Mucosa of rectum (tissue), 2 donors: ENCODE measurements at regions not wholly inside any gene's neighbourhood (a gene's known extent, or its start where the extent isn't known, plus 50 kb on each side); places are given as distances from the start of the nearest gene placed in this dataset.
"Not testable (repeated sequence)": the region's sequence is repeated elsewhere in the genome, so short reads cannot be mapped to it uniquely, and the experiment has no call there.

Source experiments
- H3K27ac ChIP-seq, 2 donors: one replicate each; pipeline ENCODE4 v1.7.0; 2013; ENCODE audit warnings: inconsistent platforms in 2 of 2, low read depth in 2 of 2, low read length in 2 of 2
- H3K27me3 ChIP-seq, 2 donors: one replicate each; pipeline ENCODE4 v1.7.0; 2013; ENCODE audit warnings: low read length in 2 of 2; ENCODE audit not compliant: control insufficient read depth in 2 of 2, insufficient read depth in 2 of 2
- H3K36me3 ChIP-seq, 2 donors: one replicate each; pipeline ENCODE4 v1.7.0; 2013; ENCODE audit warnings: low read length in 2 of 2; ENCODE audit not compliant: control insufficient read depth in 2 of 2, insufficient read depth in 2 of 2
- H3K4me1 ChIP-seq, 2 donors: one replicate each; pipeline ENCODE4 v1.7.0; 2013; ENCODE audit warnings: low read length in 2 of 2, mild to moderate bottlenecking in 1 of 2; ENCODE audit not compliant: control insufficient read depth in 2 of 2, insufficient read depth in 2 of 2
- H3K4me3 ChIP-seq, 2 donors: one replicate each; pipeline ENCODE4 v1.7.0; 2013; ENCODE audit warnings: low read length in 2 of 2
- H3K9ac ChIP-seq, 2 donors: one replicate each; pipeline ENCODE4 v1.7.0; 2013; ENCODE audit warnings: low read length in 2 of 2, low read depth in 1 of 2, mild to moderate bottlenecking in 1 of 2
- H3K9me3 ChIP-seq, 2 donors: one replicate each; pipeline ENCODE4 v1.7.0; 2013; ENCODE audit warnings: low read length in 2 of 2; ENCODE audit not compliant: control insufficient read depth in 2 of 2
- donor health status: healthy.
- donor health status: Normal muscosa, but diverticular disease.

DNA sequence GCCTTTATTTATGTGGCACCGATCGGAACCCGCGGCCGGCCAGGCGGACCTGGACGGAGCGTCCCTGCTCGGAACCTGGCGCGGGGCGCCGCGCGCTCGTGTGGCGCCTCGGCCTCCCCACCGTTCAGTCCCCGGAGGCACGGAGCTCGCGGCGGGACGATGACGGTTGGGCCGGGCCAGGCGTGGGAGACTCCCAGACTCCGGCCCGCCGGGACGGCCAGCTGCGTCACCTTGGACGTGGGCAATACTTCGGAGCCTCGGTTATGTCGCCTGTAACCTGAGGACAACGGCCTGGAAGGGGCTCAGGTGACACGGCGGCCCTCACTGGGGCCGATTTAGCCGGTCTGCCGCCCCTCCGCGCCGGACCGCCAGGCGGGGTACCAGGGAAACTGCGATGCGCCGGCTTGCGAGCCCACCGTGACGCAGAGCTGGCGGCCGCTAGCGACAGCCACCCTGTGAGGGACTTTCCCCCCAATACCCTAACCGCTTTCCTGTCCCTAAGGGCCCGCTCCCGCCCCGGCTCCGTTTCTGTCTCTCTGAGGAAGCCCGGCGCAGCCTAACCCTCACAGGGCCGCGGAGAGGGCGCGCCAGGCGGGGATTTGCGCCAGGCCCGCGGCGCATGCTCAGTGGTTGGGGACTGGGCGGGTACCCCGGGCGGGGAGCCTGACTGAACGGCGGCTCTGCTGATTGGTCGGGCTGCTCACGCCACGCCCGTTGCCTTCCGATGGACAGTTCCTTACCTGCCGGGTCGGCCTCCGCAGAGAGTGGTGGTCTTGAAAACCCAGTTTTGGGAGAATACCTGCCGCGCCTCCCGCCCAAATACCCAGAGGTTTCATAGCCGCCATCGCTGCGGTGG, 109.5 kb upstream of the DOCK9 start:
- H3K36me3 ChIP-seq: no peaks in the 10 kb centered on the region
- peak overlapping the region; percentile 89 to 95 for H3K9ac ChIP-seq
- H3K4me1 ChIP-seq: peaks cover 11 to 15% of the 10 kb centered on the region in 2 donors
- no peaks in the 10 kb centered on the region for H3K27me3 ChIP-seq
- H3K4me3 ChIP-seq: peak overlapping the region; percentile 89 to 92
- H3K9me3 ChIP-seq: no peaks in the 10 kb centered on the region
- peak overlapping the region; percentile 93 for H3K27ac ChIP-seq

DNA sequence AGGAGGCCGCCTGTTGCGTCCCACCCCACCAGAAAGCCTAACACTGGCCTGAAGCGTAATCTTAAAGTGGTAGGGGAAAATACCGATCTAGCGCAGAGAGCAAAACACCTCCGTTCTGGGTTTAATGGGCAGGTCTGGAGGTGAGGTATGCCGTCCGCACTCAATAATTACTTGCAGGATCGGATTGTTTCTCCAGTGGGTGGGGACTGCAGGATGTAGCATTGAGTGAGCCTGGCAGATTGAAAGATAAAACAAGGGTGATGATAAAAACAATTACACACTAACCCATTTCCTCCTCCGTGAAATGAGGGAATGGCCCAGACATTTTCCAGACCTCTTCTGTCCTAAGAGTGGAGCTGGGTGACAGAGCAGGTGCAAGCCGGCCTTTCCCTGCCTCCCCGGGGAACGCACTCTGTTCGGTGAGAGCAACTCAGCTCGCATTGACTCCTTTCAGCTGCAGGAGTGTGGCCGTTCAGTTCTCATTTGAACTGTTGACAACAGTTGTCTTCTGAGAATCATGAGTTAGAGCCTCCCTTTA, 110.2 kb upstream of the DOCK9 start:
- H3K4me1 ChIP-seq: peaks cover 11 to 15% of the 10 kb centered on the region in 2 donors
- H3K9me3 ChIP-seq: no peaks in the 10 kb centered on the region
- H3K9ac ChIP-seq: peak overlapping the region; percentile 29 to 95
- peak overlapping the region; percentile 93 for H3K27ac ChIP-seq
- no peaks in the 10 kb centered on the region for H3K27me3 ChIP-seq
- H3K36me3 ChIP-seq: no peaks in the 10 kb centered on the region
- H3K4me3 ChIP-seq: peak overlapping the region; percentile 89 to 92

DNA sequence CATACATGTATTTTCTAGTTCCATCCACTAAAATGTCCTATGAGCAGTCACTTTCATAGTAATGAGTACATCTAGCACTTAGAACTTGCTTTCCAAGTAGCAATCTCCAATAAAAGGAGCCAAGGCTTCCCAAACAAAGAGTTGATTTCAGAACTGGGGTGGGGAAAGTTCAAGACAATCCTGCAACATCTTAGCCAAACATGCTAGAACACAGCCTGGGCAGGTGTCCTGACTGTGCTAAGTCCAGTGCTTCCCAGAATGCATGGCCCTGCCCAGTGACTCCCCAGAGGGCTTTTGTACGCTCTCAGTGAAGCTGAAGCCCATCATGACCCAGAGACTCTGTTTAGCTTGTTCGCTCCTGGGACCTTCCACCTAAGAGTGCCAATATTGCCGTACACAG, 106.7 kb upstream of the UBAC2 start:
- Histone ChIP-seq H3K27me3 (no peaks in the 10 kb centered on the region), H3K4me3 (no peak overlapping the region), H3K4me1 (no peaks in the 10 kb centered on the region), H3K9me3 (no peaks in the 10 kb centered on the region), H3K9ac (no peak overlapping the region), H3K27ac (no peak overlapping the region), H3K36me3 (no peaks in the 10 kb centered on the region)

DNA sequence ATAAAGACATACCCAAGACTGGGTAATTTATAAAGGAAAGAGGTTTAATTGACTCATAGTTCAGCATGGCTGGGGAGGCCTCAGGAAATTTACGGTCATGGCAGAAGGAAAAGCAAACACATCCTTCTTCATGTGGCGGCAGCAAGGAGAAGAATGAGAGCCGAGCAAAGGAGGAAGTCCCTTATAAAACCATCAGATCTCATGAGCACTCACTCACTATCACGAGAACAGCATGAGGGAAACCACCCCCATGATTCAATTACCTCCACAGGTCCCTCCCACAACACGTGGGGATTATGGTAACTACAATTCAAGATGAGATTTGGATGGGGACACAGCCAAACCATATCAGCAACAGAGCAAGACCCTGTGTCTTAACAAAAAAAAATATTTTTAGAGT, 98.8 kb upstream of the UBAC2 start:
- H3K36me3 ChIP-seq, H3K27ac ChIP-seq, H3K9me3 ChIP-seq, H3K27me3 ChIP-seq, H3K9ac ChIP-seq, H3K4me1 ChIP-seq, H3K4me3 ChIP-seq: not testable (repeated sequence)

DNA sequence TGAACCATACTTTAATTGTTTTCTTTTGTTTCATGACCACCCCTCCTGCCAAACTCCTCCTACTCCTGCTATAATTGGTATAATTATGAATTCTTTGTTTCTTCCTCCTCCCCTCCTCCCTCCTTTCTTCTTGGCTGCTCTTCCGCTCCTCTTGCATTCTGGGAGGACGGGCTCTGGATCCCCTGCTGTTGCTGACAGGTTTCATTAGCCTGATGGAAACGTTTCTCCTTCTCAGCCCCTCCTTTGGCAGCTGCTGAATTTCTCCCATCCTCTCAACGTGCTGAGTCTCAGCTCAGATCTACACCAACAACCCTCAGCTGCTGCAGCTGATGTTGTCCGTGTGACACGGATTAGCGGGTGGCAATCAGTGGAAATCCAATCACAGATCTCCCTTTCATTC, 97.1 kb upstream of the UBAC2 start:
- H3K36me3 ChIP-seq: no peaks in the 10 kb centered on the region
- H3K4me3 ChIP-seq: no peak overlapping the region
- H3K27ac ChIP-seq: no peak overlapping the region
- no peak overlapping the region for H3K9ac ChIP-seq
- no peaks in the 10 kb centered on the region for H3K9me3 ChIP-seq
- no peaks in the 10 kb centered on the region for H3K4me1 ChIP-seq
- H3K27me3 ChIP-seq: no peaks in the 10 kb centered on the region

DNA sequence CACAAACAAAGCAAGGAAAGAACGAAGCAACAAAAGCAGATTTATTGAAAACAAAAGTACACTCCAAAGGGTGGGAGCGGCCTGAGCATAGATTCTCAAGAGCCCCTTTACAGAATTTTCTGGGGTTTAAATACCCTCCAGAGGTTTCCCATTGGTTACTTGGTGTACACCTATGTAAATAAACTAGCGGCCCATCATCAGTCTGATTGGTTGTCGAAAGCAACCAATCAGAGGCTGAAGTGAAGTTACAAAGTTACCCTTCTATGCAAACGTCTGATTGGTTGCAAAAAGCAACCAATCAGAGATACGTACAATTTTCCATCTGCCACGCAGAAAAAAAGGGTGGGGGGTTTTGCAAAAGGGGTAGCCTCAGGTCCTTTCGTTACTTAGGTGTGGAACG, 96.3 kb upstream of the UBAC2 start:
- Histone ChIP-seq H3K4me3 (no peak overlapping the region), H3K27ac (no peak overlapping the region), H3K9ac (no peak overlapping the region), H3K4me1 (no peaks in the 10 kb centered on the region), H3K36me3 (no peaks in the 10 kb centered on the region), H3K9me3 (no peaks in the 10 kb centered on the region), H3K27me3 (no peaks in the 10 kb centered on the region)

DNA sequence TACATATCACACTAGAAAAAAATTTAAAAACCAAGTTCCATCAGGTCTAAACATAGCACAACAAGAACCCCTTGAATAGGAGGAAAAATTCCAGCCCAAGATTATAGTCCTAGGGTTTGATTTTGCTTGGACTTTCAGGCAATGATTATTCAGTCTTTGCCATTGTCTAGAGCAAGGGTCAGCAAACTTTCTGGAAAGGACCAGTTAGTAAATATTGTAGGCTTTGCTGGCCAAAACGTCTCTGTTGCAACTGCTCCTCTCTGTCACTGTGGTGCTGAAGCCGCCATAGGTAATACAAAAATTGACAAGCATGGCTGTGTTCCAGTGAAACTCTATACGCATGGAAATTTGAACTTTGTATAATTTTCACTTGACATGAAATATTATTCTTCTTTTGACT, 95.5 kb upstream of the UBAC2 start:
- no peaks in the 10 kb centered on the region for H3K9me3 ChIP-seq
- H3K9ac ChIP-seq: no peak overlapping the region
- no peaks in the 10 kb centered on the region for H3K4me1 ChIP-seq
- H3K4me3 ChIP-seq: no peak overlapping the region
- H3K27ac ChIP-seq: no peak overlapping the region
- no peaks in the 10 kb centered on the region for H3K36me3 ChIP-seq
- no peaks in the 10 kb centered on the region for H3K27me3 ChIP-seq

GRCh38 chr13:99113351-99113750, 87.3 kb upstream of the UBAC2 start:
- H3K36me3 ChIP-seq: no peaks in the 10 kb centered on the region

DNA sequence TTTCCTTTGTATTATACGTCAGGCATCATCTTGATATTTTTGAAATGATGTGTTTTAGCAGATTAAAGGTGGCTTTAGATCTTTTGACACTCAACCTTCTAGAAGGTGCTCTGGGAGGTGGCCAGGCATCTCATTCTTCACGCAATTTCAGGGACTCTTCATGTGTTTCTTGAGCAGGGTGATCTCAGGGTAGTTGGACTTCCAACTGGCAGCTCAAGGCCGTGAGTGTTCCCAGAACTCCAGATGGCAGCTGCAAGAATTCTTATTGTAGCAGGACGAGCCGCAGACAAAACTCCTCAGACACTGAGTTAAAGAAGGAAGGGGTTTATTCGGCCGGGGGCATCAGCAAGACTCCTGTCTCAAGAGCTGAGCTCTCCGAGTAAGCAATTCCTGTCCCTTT, 82.5 kb upstream of the UBAC2 start:
- Histone ChIP-seq H3K27me3 (no peaks in the 10 kb centered on the region), H3K9me3 (no peaks in the 10 kb centered on the region), H3K9ac (no peak overlapping the region), H3K4me3 (no peak overlapping the region), H3K4me1 (no peaks in the 10 kb centered on the region), H3K36me3 (no peaks in the 10 kb centered on the region), H3K27ac (no peak overlapping the region)

More at GRCh38 chr13:99113351-99113750, 87.3 kb upstream of the UBAC2 start:
- H3K4me1 ChIP-seq: no peaks in the 10 kb centered on the region
- no peak overlapping the region for H3K9ac ChIP-seq
- H3K27ac ChIP-seq: no peak overlapping the region
- H3K4me3 ChIP-seq: no peak overlapping the region
- no peaks in the 10 kb centered on the region for H3K27me3 ChIP-seq
- H3K9me3 ChIP-seq: no peaks in the 10 kb centered on the region

DNA sequence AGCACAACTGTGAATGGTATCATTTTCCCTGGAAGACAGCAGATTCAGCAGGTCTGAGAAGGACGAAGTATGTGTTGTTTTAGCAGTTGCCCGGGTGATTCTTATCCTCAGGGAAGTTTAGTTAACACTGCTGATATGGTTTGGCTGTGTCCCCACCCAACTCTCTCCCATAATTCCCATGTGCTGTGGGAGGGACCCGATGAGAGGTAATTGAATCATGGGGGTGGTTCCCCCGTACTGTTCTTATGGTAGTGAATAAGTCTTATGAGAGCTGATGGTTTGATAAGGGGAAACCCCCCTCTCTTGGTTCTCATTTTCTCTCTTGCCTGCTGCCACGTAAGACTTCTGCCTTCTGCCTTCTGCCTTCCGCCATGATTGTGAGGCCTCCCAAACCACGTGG, 81.0 kb upstream of the UBAC2 start:
- H3K27me3 ChIP-seq: no peaks in the 10 kb centered on the region

More for the DNA sequence above, 81.0 kb upstream of the UBAC2 start:
- Histone ChIP-seq H3K9me3 (no peaks in the 10 kb centered on the region), H3K36me3 (no peaks in the 10 kb centered on the region), H3K4me3 (no peak overlapping the region), H3K4me1 (no peaks in the 10 kb centered on the region), H3K9ac (no peak overlapping the region), H3K27ac (no peak overlapping the region)
